OCI-LY3 (cell line): ENCODE measurements at regions not wholly inside any gene's neighbourhood (a gene's known extent, or its start where the extent isn't known, plus 50 kb on each side); places are given as distances from the start of the nearest gene placed in this dataset.

Source experiments
- CTCF ChIP-seq: fragments of 200-600, 300-600 bp; sonication (generic); IDR thresholded peaks from 2 replicates; pipeline ENCODE4 v1.5.1; 2014; ENCODE audit warnings: antibody characterized with exemption, low read length, low read depth
- EZH2phosphoT487 ChIP-seq: fragments of 200-600 bp; shearing (Covaris generic); IDR thresholded peaks from 2 replicates; pipeline ENCODE4 v1.6.1; 2018; ENCODE audit warnings: antibody characterized with exemption, mixed run types, low read depth

GRCh38 chr1:22295396-22295795 is 152.5 kb upstream of the WNT4 start:
- TF ChIP-seq CTCF (no peak), EZH2phosphoT487 (no peak)
